Left ventricle myocardium inferior (tissue), 1 donor: ENCODE measurements at regions not wholly inside any gene's neighbourhood (a gene's known extent, or its start where the extent isn't known, plus 50 kb on each side); places are given as distances from the start of the nearest gene placed in this dataset.
"Not testable (repeated sequence)": the region's sequence is repeated elsewhere in the genome, so short reads cannot be mapped to it uniquely, and the experiment has no call there.

Experiments used
- DNase-seq: peaks from one replicate; pipeline ENCODE4 v3.0.0-alpha.2; 2020
- H3K27ac ChIP-seq: fragments of 200-600 bp; replicated peaks from 2 replicates; pipeline ENCODE4 v1.8.0; 2021
- H3K27me3 ChIP-seq: fragments of 200-600 bp; 2 replicates; pipeline ENCODE4 v1.8.0; 2021; ENCODE audit warnings: low read depth
- H3K36me3 ChIP-seq: fragments of 200-600 bp; 2 replicates; pipeline ENCODE4 v1.8.0; 2021
- H3K4me1 ChIP-seq: fragments of 200-600 bp; 2 replicates; pipeline ENCODE4 v1.8.0; 2021
- H3K4me3 ChIP-seq: fragments of 200-600 bp; 2 replicates; pipeline ENCODE4 v1.8.0; 2021; ENCODE audit warnings: mild to moderate bottlenecking, moderate library complexity
- H3K9me3 ChIP-seq: fragments of 200-600 bp; replicated peaks from 2 replicates; pipeline ENCODE4 v1.8.0; 2021
- intact Hi-C: fragments of 100-400 bp; cut with micrococcal nuclease; formaldehyde crosslinking; loops from one replicate; pipeline ENCODE4 v1.11.0; 2022
- TF ChIP-seq, protein P1 (sequence below): fragments of 200-600 bp; IDR thresholded peaks from 2 replicates; pipeline ENCODE4 v1.8.0; 2021; ENCODE audit warnings: antibody characterized with exemption, mild to moderate bottlenecking, borderline replicate concordance
- donor health status: DM: no; HTN: yes; CAD: no; lungs with severe emphysema.

DNA sequence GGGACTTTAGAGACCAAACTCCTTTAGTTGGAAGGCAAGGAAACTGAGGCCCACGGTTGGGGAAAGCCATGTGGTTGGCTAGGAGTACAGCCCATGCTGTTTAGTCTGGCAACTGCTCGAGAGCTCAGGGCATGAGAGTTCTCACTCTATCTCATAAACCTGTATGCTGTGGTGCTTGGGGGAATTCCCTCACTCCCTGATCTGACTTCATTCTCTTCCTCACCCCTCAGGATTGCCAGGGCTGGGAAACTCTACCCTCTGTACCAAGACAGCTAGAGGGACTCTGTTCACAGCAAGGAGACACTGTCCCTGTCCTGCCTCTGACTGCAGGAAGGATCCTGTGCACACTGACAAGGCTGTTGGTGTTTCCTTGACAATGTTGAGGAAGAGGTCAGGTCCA, 230.2 kb downstream of the ZNF621 start:
- no peaks in the 10 kb centered on the region for H3K36me3 ChIP-seq
- no peak overlapping the region for H3K4me3 ChIP-seq
- no peak overlapping the region for H3K27ac ChIP-seq
- no peak for DNase-seq
- no peaks in the 10 kb centered on the region for H3K9me3 ChIP-seq
- H3K27me3 ChIP-seq, result peaks cover 5% of the 10 kb centered on the region
- H3K4me1 ChIP-seq, result no peaks in the 10 kb centered on the region
- TF ChIP-seq, protein P1, sequence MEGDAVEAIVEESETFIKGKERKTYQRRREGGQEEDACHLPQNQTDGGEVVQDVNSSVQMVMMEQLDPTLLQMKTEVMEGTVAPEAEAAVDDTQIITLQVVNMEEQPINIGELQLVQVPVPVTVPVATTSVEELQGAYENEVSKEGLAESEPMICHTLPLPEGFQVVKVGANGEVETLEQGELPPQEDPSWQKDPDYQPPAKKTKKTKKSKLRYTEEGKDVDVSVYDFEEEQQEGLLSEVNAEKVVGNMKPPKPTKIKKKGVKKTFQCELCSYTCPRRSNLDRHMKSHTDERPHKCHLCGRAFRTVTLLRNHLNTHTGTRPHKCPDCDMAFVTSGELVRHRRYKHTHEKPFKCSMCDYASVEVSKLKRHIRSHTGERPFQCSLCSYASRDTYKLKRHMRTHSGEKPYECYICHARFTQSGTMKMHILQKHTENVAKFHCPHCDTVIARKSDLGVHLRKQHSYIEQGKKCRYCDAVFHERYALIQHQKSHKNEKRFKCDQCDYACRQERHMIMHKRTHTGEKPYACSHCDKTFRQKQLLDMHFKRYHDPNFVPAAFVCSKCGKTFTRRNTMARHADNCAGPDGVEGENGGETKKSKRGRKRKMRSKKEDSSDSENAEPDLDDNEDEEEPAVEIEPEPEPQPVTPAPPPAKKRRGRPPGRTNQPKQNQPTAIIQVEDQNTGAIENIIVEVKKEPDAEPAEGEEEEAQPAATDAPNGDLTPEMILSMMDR, result no peak
- intact Hi-C loops, result no loop called here

DNA sequence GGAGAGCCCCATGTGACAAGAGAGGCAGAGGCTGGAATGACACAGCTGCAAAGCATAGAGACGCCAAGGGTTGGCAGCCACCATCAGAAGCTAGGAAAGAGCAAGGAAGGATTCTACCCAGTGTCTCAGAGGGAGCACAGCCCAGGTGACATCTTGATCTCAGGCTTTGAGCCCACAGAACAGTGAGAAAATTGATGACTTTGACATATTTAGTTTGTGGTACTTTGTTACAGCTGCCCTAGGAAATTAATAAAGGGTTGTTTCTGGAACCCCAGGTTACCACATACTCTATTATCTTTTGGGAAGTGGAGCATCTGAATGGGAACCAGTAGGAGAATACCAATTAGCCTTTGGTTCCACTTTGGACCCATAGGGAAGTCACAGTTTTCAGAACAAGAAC, 231.7 kb downstream of the ZNF621 start:
- no peak overlapping the region for H3K4me3 ChIP-seq
- TF ChIP-seq, protein P1, result no peak
- H3K36me3 ChIP-seq, result no peaks in the 10 kb centered on the region
- no peak for DNase-seq
- H3K4me1 ChIP-seq, result no peaks in the 10 kb centered on the region
- H3K27me3 ChIP-seq, result peaks cover 5% of the 10 kb centered on the region
- intact Hi-C loops, result no loop called here
- H3K27ac ChIP-seq, result no peak overlapping the region
- H3K9me3 ChIP-seq, result no peaks in the 10 kb centered on the region

DNA sequence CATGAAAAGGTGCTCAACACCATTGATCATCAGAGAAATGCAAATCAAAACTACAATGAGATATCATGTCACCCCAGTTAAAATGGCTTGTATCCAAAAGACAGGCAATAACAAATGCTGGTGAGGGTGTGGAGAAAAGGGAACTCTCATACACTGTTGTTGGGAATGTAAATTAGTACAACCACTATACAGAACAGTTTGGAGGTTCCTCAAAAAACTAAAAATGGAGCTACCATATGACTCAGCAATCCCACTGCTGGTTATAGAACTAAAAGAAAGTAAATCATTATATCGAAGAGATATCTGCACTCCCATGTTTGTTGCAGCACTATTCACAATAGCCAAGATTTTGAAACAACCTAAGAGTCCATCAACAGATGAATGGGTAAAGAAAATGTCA, 238.0 kb downstream of the ZNF621 start:
- H3K27ac ChIP-seq, intact Hi-C loops, H3K36me3 ChIP-seq, H3K4me3 ChIP-seq, H3K27me3 ChIP-seq, H3K4me1 ChIP-seq, DNase-seq: not testable (repeated sequence)
- H3K9me3 ChIP-seq, result peaks cover 21% of the 10 kb centered on the region

DNA sequence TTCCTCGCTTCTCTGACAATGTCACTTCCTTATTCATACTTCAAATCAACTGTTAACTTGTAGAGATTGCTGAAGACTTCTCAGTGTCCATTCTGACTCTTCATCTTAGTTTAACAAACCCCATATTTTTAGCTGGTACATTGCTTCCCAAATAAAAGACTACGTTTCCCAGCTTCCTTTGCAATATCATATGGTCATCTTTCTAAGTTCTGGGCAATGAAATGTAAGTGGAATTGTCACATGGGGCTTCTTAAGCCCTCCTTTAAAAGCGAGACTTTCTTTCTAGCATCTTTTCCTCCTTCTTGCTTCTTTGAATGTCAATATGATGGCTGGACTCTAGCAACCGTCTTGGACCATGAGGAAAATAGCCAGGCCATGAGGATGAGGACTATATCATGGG, 239.0 kb downstream of the ZNF621 start:
- TF ChIP-seq, protein P1, result no peak
- Histone ChIP-seq H3K9me3 (peaks cover 21% of the 10 kb centered on the region), H3K36me3 (no peaks in the 10 kb centered on the region), H3K4me1 (peaks cover 8% of the 10 kb centered on the region), H3K27ac (no peak overlapping the region), H3K4me3 (no peak overlapping the region), H3K27me3 (no peaks in the 10 kb centered on the region)
- intact Hi-C loops, result no loop called here
- no peak for DNase-seq

DNA sequence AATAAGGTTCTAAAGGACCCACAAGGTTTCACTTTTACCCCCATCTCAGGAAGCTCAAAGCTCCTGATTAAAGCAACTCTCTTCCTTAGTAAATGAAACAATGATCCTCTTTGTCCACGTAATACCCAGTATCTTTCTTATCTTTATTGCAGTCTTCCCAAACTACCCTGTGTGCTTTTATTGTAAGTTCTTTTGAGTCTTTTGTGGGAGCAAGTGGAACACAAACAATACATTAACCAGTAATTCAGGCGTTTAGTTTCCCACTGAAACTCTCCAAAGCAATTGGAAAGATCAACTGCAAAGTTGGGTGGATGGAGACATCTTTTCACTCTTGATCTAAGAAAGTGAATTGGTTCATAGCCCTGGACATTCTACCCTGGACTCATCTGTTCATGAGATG, 240.0 kb downstream of the ZNF621 start:
- intact Hi-C loops, result no loop called here
- Histone ChIP-seq H3K27me3 (no peaks in the 10 kb centered on the region), H3K4me1 (peaks cover 8% of the 10 kb centered on the region), H3K36me3 (no peaks in the 10 kb centered on the region), H3K27ac (no peak overlapping the region), H3K9me3 (peaks cover 21% of the 10 kb centered on the region), H3K4me3 (no peak overlapping the region)
- no peak for DNase-seq
- TF ChIP-seq, protein P1, result no peak

DNA sequence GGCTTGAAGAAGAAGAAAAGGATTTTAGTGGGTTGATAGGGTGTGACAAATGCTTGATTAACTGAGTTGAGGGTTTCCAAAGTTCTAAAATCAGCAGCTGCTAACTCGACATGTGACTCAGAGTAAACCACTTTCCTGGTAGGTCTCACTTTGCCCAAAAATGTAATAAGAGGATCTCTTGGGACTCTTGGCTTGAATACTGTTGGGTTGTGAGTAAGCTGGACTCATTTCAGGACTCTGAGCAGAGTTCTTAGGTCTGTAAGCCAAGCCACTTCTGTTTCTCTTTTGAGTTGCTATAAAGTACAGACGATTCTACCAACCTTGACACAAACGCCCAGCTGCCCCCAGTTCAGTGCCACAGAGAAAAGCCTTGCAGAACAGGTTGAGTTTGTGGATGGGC, 241.1 kb downstream of the ZNF621 start:
- Histone ChIP-seq H3K4me1 (peaks cover 19% of the 10 kb centered on the region), H3K9me3 (peaks cover 21% of the 10 kb centered on the region), H3K36me3 (no peaks in the 10 kb centered on the region), H3K27me3 (no peaks in the 10 kb centered on the region), H3K27ac (no peak overlapping the region), H3K4me3 (no peak overlapping the region)
- intact Hi-C loops, result no loop called here
- DNase-seq, result no peak
- TF ChIP-seq, protein P1, result no peak
